Neural cell (in vitro differentiated cells): ENCODE measurements at regions not wholly inside any gene's neighbourhood (a gene's known extent, or its start where the extent isn't known, plus 50 kb on each side); places are given as distances from the start of the nearest gene placed in this dataset.

Experiments
- H2AFZ ChIP-seq: fragments of 200-600, 300-800 bp; sonication (generic), shearing (Covaris generic); 2 replicates; pipeline ENCODE4 v1.6.0; 2014; ENCODE audit warnings: low read depth, mild to moderate bottlenecking, antibody characterized with exemption, low read length, moderate library complexity
- H3F3A ChIP-seq: fragments of 200-600 bp; shearing (Covaris generic); 2 replicates; pipeline ENCODE4 v1.6.1; 2016; ENCODE audit warnings: mild to moderate bottlenecking, moderate library complexity, mixed read lengths, antibody characterized with exemption, low read length; ENCODE audit not compliant: insufficient read depth, poor library complexity, severe bottlenecking
- H3K27ac ChIP-seq: fragments of 200-600, 300-800 bp; sonication (generic), shearing (Covaris generic); 2 replicates; pipeline ENCODE4 v1.5.1; 2014; ENCODE audit warnings: mild to moderate bottlenecking, low read length, moderate library complexity
- H3K27me3 ChIP-seq: fragments of 300-800, 200-600 bp; sonication (generic), shearing (Covaris generic); 2 replicates; pipeline ENCODE4 v1.6.0; 2014; ENCODE audit warnings: mild to moderate bottlenecking, low read depth, low read length, moderate library complexity; ENCODE audit not compliant: insufficient read depth
- H3K36me3 ChIP-seq: fragments of 300-800, 200-600 bp; sonication (generic), shearing (Covaris generic); 2 replicates; pipeline ENCODE4 v1.5.1; 2014; ENCODE audit warnings: mild to moderate bottlenecking, antibody characterized with exemption, low read length, moderate library complexity; ENCODE audit not compliant: insufficient read depth
- H3K4me2 ChIP-seq: fragments of 300-800, 200-600 bp; sonication (generic), shearing (Covaris generic); 2 replicates; pipeline ENCODE4 v1.6.0; 2014; ENCODE audit warnings: mild to moderate bottlenecking, low read length
- H3K4me3 ChIP-seq: fragments of 300-800, 200-600 bp; sonication (generic), shearing (Covaris generic); 2 replicates; pipeline ENCODE4 v1.5.1; 2014; ENCODE audit warnings: mild to moderate bottlenecking, low read length, moderate library complexity
- H3K79me2 ChIP-seq: fragments of 200-600 bp; shearing (Covaris generic); replicated peaks from 2 replicates; pipeline ENCODE4 v1.6.0; 2014; ENCODE audit warnings: mild to moderate bottlenecking, low read length, moderate library complexity; ENCODE audit not compliant: insufficient read depth
- H3K9ac ChIP-seq: fragments of 300-800, 200-600 bp; sonication (generic), shearing (Covaris generic); 2 replicates; pipeline ENCODE4 v1.6.1; 2016; ENCODE audit warnings: mild to moderate bottlenecking, low read length, mixed read lengths
- H3K9me2 ChIP-seq: fragments of 200-600 bp; shearing (Covaris generic); 2 replicates; pipeline ENCODE4 v1.6.1; 2016; ENCODE audit warnings: mild to moderate bottlenecking, low read length, mixed read lengths; ENCODE audit not compliant: insufficient read depth
- H3K9me3 ChIP-seq: fragments of 200-600, 300-800 bp; sonication (generic), shearing (Covaris generic); 2 replicates; pipeline ENCODE4 v1.6.1; 2016; ENCODE audit warnings: mild to moderate bottlenecking, mixed run types, low read length, moderate library complexity, mixed read lengths
- H4K20me1 ChIP-seq: fragments of 200-600 bp; shearing (Covaris generic); 2 replicates; pipeline ENCODE4 v1.6.1; 2016; ENCODE audit warnings: mild to moderate bottlenecking, mixed run types; ENCODE audit not compliant: insufficient read depth
- EP300 ChIP-seq: fragments of 450-650 bp; conservative IDR thresholded peaks from 2 replicates; pipeline ENCODE4 v1.6.1; 2014; ENCODE audit warnings: antibody characterized with exemption, mild to moderate bottlenecking, moderate library complexity; ENCODE audit not compliant: poor library complexity, severe bottlenecking
- EZH2 ChIP-seq: fragments of 200-600, 300-800 bp; shearing (Covaris generic), sonication (generic); IDR thresholded peaks from 2 replicates; pipeline ENCODE4 v1.6.1; 2014; ENCODE audit warnings: antibody characterized with exemption, low read length, borderline replicate concordance, mild to moderate bottlenecking; ENCODE audit not compliant: insufficient read depth, poor library complexity, severe bottlenecking
- MXI1 ChIP-seq: fragments of 450-650 bp; conservative IDR thresholded peaks from 2 replicates; pipeline ENCODE4 v1.6.1; 2014; ENCODE audit warnings: antibody characterized with exemption, mild to moderate bottlenecking; ENCODE audit not compliant: poor library complexity, severe bottlenecking
- POLR2AphosphoS5 ChIP-seq: IDR thresholded peaks from 2 replicates; pipeline ENCODE4 v1.6.1; 2012
- RAD21 ChIP-seq: fragments of 450-650 bp; conservative IDR thresholded peaks from 2 replicates; pipeline ENCODE4 v1.6.1; 2014; ENCODE audit warnings: antibody characterized with exemption, mild to moderate bottlenecking, moderate library complexity
- SMC3 ChIP-seq: fragments of 450-650 bp; conservative IDR thresholded peaks from 2 replicates; pipeline ENCODE4 v1.6.1; 2014; ENCODE audit warnings: antibody characterized with exemption, mild to moderate bottlenecking, moderate library complexity; ENCODE audit not compliant: poor library complexity
- TAF1 ChIP-seq: IDR thresholded peaks from 2 replicates; pipeline ENCODE4 v1.6.1; 2012; ENCODE audit warnings: low read depth
- TF ChIP-seq, protein P1 (sequence below): fragments of 450-650 bp; IDR thresholded peaks from 2 replicates; pipeline ENCODE4 v1.5.1; 2014; ENCODE audit warnings: antibody characterized with exemption, mild to moderate bottlenecking, moderate library complexity; ENCODE audit not compliant: poor library complexity, severe bottlenecking
- TF ChIP-seq, protein P2 (sequence below): IDR thresholded peaks from 2 replicates; pipeline ENCODE4 v1.6.1; 2012; ENCODE audit warnings: borderline replicate concordance

- no peak overlapping the region for H3K9ac ChIP-seq
- no peaks in the 10 kb centered on the region for H3K9me3 ChIP-seq
- H4K20me1 ChIP-seq = no peaks in the 10 kb centered on the region
- H3K79me2 ChIP-seq = no peaks in the 10 kb centered on the region
- H3K4me2 ChIP-seq = no peak overlapping the region
- no peaks in the 10 kb centered on the region for H3F3A ChIP-seq
- H3K27me3 ChIP-seq = peaks cover 3% of the 10 kb centered on the region
- H3K4me3 ChIP-seq = no peak overlapping the region
- no peak for TF ChIP-seq SMC3
- no peak for TF ChIP-seq TAF1
- no peak for TF ChIP-seq POLR2AphosphoS5
- TF ChIP-seq RAD21 = no peak
- TF ChIP-seq, protein P1, sequence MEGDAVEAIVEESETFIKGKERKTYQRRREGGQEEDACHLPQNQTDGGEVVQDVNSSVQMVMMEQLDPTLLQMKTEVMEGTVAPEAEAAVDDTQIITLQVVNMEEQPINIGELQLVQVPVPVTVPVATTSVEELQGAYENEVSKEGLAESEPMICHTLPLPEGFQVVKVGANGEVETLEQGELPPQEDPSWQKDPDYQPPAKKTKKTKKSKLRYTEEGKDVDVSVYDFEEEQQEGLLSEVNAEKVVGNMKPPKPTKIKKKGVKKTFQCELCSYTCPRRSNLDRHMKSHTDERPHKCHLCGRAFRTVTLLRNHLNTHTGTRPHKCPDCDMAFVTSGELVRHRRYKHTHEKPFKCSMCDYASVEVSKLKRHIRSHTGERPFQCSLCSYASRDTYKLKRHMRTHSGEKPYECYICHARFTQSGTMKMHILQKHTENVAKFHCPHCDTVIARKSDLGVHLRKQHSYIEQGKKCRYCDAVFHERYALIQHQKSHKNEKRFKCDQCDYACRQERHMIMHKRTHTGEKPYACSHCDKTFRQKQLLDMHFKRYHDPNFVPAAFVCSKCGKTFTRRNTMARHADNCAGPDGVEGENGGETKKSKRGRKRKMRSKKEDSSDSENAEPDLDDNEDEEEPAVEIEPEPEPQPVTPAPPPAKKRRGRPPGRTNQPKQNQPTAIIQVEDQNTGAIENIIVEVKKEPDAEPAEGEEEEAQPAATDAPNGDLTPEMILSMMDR = no peak
- no peak for TF ChIP-seq EP300
- TF ChIP-seq, protein P2, sequence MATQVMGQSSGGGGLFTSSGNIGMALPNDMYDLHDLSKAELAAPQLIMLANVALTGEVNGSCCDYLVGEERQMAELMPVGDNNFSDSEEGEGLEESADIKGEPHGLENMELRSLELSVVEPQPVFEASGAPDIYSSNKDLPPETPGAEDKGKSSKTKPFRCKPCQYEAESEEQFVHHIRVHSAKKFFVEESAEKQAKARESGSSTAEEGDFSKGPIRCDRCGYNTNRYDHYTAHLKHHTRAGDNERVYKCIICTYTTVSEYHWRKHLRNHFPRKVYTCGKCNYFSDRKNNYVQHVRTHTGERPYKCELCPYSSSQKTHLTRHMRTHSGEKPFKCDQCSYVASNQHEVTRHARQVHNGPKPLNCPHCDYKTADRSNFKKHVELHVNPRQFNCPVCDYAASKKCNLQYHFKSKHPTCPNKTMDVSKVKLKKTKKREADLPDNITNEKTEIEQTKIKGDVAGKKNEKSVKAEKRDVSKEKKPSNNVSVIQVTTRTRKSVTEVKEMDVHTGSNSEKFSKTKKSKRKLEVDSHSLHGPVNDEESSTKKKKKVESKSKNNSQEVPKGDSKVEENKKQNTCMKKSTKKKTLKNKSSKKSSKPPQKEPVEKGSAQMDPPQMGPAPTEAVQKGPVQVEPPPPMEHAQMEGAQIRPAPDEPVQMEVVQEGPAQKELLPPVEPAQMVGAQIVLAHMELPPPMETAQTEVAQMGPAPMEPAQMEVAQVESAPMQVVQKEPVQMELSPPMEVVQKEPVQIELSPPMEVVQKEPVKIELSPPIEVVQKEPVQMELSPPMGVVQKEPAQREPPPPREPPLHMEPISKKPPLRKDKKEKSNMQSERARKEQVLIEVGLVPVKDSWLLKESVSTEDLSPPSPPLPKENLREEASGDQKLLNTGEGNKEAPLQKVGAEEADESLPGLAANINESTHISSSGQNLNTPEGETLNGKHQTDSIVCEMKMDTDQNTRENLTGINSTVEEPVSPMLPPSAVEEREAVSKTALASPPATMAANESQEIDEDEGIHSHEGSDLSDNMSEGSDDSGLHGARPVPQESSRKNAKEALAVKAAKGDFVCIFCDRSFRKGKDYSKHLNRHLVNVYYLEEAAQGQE = no peak
- TF ChIP-seq EZH2 = no peak
- no peak for TF ChIP-seq MXI1
- no peak overlapping the region for H2AFZ ChIP-seq
- H3K36me3 ChIP-seq = no peaks in the 10 kb centered on the region
- no peaks in the 10 kb centered on the region for H3K9me2 ChIP-seq
- H3K27ac ChIP-seq = no peak overlapping the region
Measured at GRCh38 chr13:99692854-99693253, 191.6 kb downstream of the TM9SF2 start.

- Histone ChIP-seq H3K27ac (no peak overlapping the region), H3F3A (no peaks in the 10 kb centered on the region), H4K20me1 (no peaks in the 10 kb centered on the region), H3K4me2 (no peak overlapping the region), H3K79me2 (no peaks in the 10 kb centered on the region), H3K9me3 (no peaks in the 10 kb centered on the region), H3K9ac (no peak overlapping the region), H3K36me3 (no peaks in the 10 kb centered on the region), H3K4me3 (no peak overlapping the region), H3K9me2 (no peaks in the 10 kb centered on the region), H3K27me3 (peaks cover 3% of the 10 kb centered on the region), H2AFZ (no peak overlapping the region)
- TF ChIP-seq, protein P1 = no peak
- no peak for TF ChIP-seq EZH2
- TF ChIP-seq, protein P2 = no peak
- no peak for TF ChIP-seq EP300
- no peak for TF ChIP-seq POLR2AphosphoS5
- TF ChIP-seq RAD21 = no peak
- no peak for TF ChIP-seq TAF1
- TF ChIP-seq MXI1 = no peak
- no peak for TF ChIP-seq SMC3
Measured at GRCh38 chr13:99691552-99691951, 190.3 kb downstream of the TM9SF2 start.
